ENCODE measurements at regions not wholly inside any gene's neighbourhood (a gene's known extent, or its start where the extent isn't known, plus 50 kb on each side); places are given as distances from the start of the nearest gene placed in this dataset.

- H3K79me2 ChIP-seq (ENCODE audit: insufficient read depth, low read length), result no peaks in the 10 kb centered on the region
- Mint-ChIP-seq H3K4me3 (no peak overlapping the region), H3K36me3 (ENCODE audit: insufficient read depth in 1 of 3, low read depth in 3 of 3) (peaks cover 14 to 37% (median 15%) of the 10 kb centered on the region in 3 experiments), H3K4me1 (peaks cover 0 to 7% of the 10 kb centered on the region in 2 experiments; a peak in 1 of 4 replicates), H3K27me3 (ENCODE audit: low read depth) (peaks cover 58% of the 10 kb centered on the region), H3K27ac (no peak overlapping the region), H3K9me3 (peaks cover 33 to 38% of the 10 kb centered on the region in 2 experiments)
- H2BK120ac ChIP-seq (ENCODE audit: low read depth, low read length, poor library complexity, severe bottlenecking), result no peak overlapping the region
- no CpG with 5 or more reads among the region's 32 CpGs for WGBS (ENCODE audit: extremely low coverage, insufficient read length, low lambda C conversion rate)
- H3K4me2 ChIP-seq (ENCODE audit: insufficient read depth, insufficient read length, low read length), result no peak overlapping the region
- no peak overlapping the region for H3T11ph ChIP-seq (ENCODE audit: low read length)
- no peak overlapping the region for H4K91ac ChIP-seq (ENCODE audit: insufficient read length, low read depth, low read length)
- H3K23me2 ChIP-seq (ENCODE audit: insufficient read length, low read depth, low read length, poor library complexity, severe bottlenecking), result no peaks in the 10 kb centered on the region
- TF ChIP-seq CTCF (conservative IDR thresholded peaks at IDR 0.05), result no peak
- H2BK20ac ChIP-seq (ENCODE audit: low read depth, low read length, poor library complexity, severe bottlenecking), result no peak overlapping the region
- no peak overlapping the region for H2AFZ ChIP-seq (ENCODE audit: low read length)
- H3K4ac ChIP-seq (ENCODE audit: low read depth, low read length), result no peak overlapping the region
- DNase-seq, result no peak
- H4K20me1 ChIP-seq (ENCODE audit: control insufficient read depth, insufficient read depth, insufficient read length), result no peaks in the 10 kb centered on the region
- no peaks in the 10 kb centered on the region for H3K4me1 ChIP-seq (ENCODE audit: insufficient read depth, low read length)
- no peak overlapping the region for H3K27ac ChIP-seq (ENCODE audit: insufficient read length, low read depth, low read length)
- H4K5ac ChIP-seq (ENCODE audit: insufficient read length, low read depth, low read length), result no peak overlapping the region
- H2BK5ac ChIP-seq (ENCODE audit: insufficient read length, low read length), result no peak overlapping the region
- no peak overlapping the region for H2AK5ac ChIP-seq (ENCODE audit: insufficient read length, low read length)
- no peak overlapping the region for H3K56ac ChIP-seq (ENCODE audit: insufficient read length, low read depth, low read length)
- H3K9ac ChIP-seq (ENCODE audit: extremely low read depth, insufficient read length, low read length), result no peak overlapping the region
- no peak overlapping the region for H4K8ac ChIP-seq (replicated peaks; ENCODE audit: insufficient read length, low read depth, low read length)
- H3K79me1 ChIP-seq (ENCODE audit: insufficient read depth, low read depth, low read length, poor library complexity, severe bottlenecking), result no peaks in the 10 kb centered on the region
- H3K23ac ChIP-seq (ENCODE audit: insufficient read length, low read depth, low read length), result no peak overlapping the region
- H3K18ac ChIP-seq (ENCODE audit: insufficient read length, low read depth, low read length), result no peak overlapping the region
- H3K27me3 ChIP-seq (ENCODE audit: insufficient read depth, low read length), result no peaks in the 10 kb centered on the region; the same call in 1 of the 2 replicates
- H3K9me3 ChIP-seq (ENCODE audit: control insufficient read depth, low read depth, low read length), result peaks cover 12% of the 10 kb centered on the region
- H2BK12ac ChIP-seq (ENCODE audit: insufficient read length, low read depth, low read length), result no peak overlapping the region
- H2BK15ac ChIP-seq (ENCODE audit: low read depth, low read length), result no peak overlapping the region
- no peak overlapping the region for H3K14ac ChIP-seq (ENCODE audit: insufficient read depth, low read length)
Measured at GRCh38 chr9:16924311-16924915, 53.9 kb upstream of the BNC2 start.
